Hepatocyte (in vitro differentiated cells): ENCODE measurements at regions not wholly inside any gene's neighbourhood (a gene's known extent, or its start where the extent isn't known, plus 50 kb on each side); places are given as distances from the start of the nearest gene placed in this dataset.

Experiments
- DNase-seq: peaks from one replicate; pipeline ENCODE4 v3.0.0-alpha.2; 2016; ENCODE audit warnings: low spot score
- H2AFZ ChIP-seq: fragments of 200-600 bp; sonication (generic); 2 replicates; pipeline ENCODE4 v1.6.0; 2016; ENCODE audit warnings: antibody characterized with exemption, mild to moderate bottlenecking
- H3K27ac ChIP-seq: fragments of 200-600 bp; sonication (generic); 2 replicates; pipeline ENCODE4 v1.5.1; 2016; ENCODE audit warnings: mild to moderate bottlenecking
- H3K27me3 ChIP-seq: fragments of 200-600 bp; sonication (generic); 2 replicates; pipeline ENCODE4 v1.6.1; 2016
- H3K36me3 ChIP-seq: fragments of 200-600 bp; sonication (generic); replicated peaks from 2 replicates; pipeline ENCODE4 v1.5.1; 2016; ENCODE audit warnings: low read depth; ENCODE audit not compliant: insufficient read depth
- H3K4me1 ChIP-seq: fragments of 200-600 bp; sonication (generic); 2 replicates; pipeline ENCODE4 v1.5.1; 2016; ENCODE audit warnings: mild to moderate bottlenecking, moderate library complexity; ENCODE audit not compliant: insufficient read depth
- H3K4me2 ChIP-seq: fragments of 200-600 bp; sonication (generic); 2 replicates; pipeline ENCODE4 v1.6.0; 2016
- H3K4me3 ChIP-seq: fragments of 200-600 bp; sonication (generic); 2 replicates; pipeline ENCODE4 v1.5.1; 2016; ENCODE audit warnings: mild to moderate bottlenecking
- H3K79me2 ChIP-seq: fragments of 200-600 bp; sonication (generic); 2 replicates; pipeline ENCODE4 v1.6.0; 2017; ENCODE audit warnings: mild to moderate bottlenecking
- H3K9me2 ChIP-seq: fragments of 200-600 bp; sonication (generic); replicated peaks from 2 replicates; pipeline ENCODE4 v1.6.0; 2017; ENCODE audit warnings: mild to moderate bottlenecking; ENCODE audit not compliant: insufficient read depth
- H3K9me3 ChIP-seq: fragments of 200-600 bp; sonication (generic); 2 replicates; pipeline ENCODE4 v1.5.1; 2016; ENCODE audit warnings: low read depth, mild to moderate bottlenecking
- H4K20me1 ChIP-seq: fragments of 200-600 bp; sonication (generic); 2 replicates; pipeline ENCODE4 v1.6.0; 2016; ENCODE audit warnings: mild to moderate bottlenecking; ENCODE audit not compliant: insufficient read depth, poor library complexity, severe bottlenecking
- CTCF ChIP-seq: fragments of 200-600 bp; sonication (generic); IDR thresholded peaks from 2 replicates; pipeline ENCODE4 v1.5.1; 2016; ENCODE audit warnings: antibody characterized with exemption, mild to moderate bottlenecking; ENCODE audit not compliant: poor library complexity
- EZH2 ChIP-seq: fragments of 200-600 bp; sonication (generic); IDR thresholded peaks from 2 replicates; pipeline ENCODE4 v1.6.1; 2016; ENCODE audit warnings: antibody characterized with exemption, mild to moderate bottlenecking, borderline replicate concordance
- EZH2phosphoT487 ChIP-seq: fragments of 200-600 bp; sonication (generic); IDR thresholded peaks from one replicate; pipeline ENCODE4 v1.6.1; 2018; ENCODE audit warnings: antibody characterized with exemption, mild to moderate bottlenecking, low read depth, moderate library complexity; ENCODE audit not compliant: unreplicated experiment, severe bottlenecking
- WGBS: methylation state at CpG from one replicate; pipeline ENCODE4 v1.1.6; 2016; ENCODE audit warnings: low lambda C conversion rate; ENCODE audit errors: missing lambda C conversion rate; 5-methylcytosine and 5-hydroxymethylcytosine counted together

- H3K79me2 ChIP-seq: no peaks in the 10 kb centered on the region
- no peak for TF ChIP-seq EZH2phosphoT487
- no peak overlapping the region for H3K27ac ChIP-seq
- H4K20me1 ChIP-seq: no peaks in the 10 kb centered on the region
- H3K9me3 ChIP-seq: no peaks in the 10 kb centered on the region
- 92% methylated on average over 1 of the region's 1 CpG for WGBS
- no peaks in the 10 kb centered on the region for H3K9me2 ChIP-seq
- H3K4me2 ChIP-seq: no peak overlapping the region
- DNase-seq: no peak
- H2AFZ ChIP-seq: no peak overlapping the region
- H3K36me3 ChIP-seq: no peaks in the 10 kb centered on the region
- no peaks in the 10 kb centered on the region for H3K4me1 ChIP-seq
- no peaks in the 10 kb centered on the region for H3K27me3 ChIP-seq
- no peak overlapping the region for H3K4me3 ChIP-seq
Observed at GRCh38 chr6:113315165-113315564, 542.0 kb upstream of the MARCKS start.

- H3K4me3 ChIP-seq: no peak overlapping the region
- no peaks in the 10 kb centered on the region for H3K9me3 ChIP-seq
- no peak for DNase-seq
- H4K20me1 ChIP-seq: no peaks in the 10 kb centered on the region
- H3K4me2 ChIP-seq: no peak overlapping the region
- no peak overlapping the region for H2AFZ ChIP-seq
- no peaks in the 10 kb centered on the region for H3K36me3 ChIP-seq
- no peaks in the 10 kb centered on the region for H3K79me2 ChIP-seq
- TF ChIP-seq EZH2phosphoT487 (no peak), EZH2 (no peak), CTCF (no peak)
- 88% methylated on average over 4 of the region's 4 CpGs for WGBS
- H3K4me1 ChIP-seq: no peaks in the 10 kb centered on the region
- H3K27ac ChIP-seq: no peak overlapping the region
- no peaks in the 10 kb centered on the region for H3K27me3 ChIP-seq
- no peaks in the 10 kb centered on the region for H3K9me2 ChIP-seq
Observed at GRCh38 chr6:113315879-113316278, 541.3 kb upstream of the MARCKS start.

GRCh38 chr6:113317442-113317841, 539.7 kb upstream of the MARCKS start:
- H3K9me2 ChIP-seq: no peaks in the 10 kb centered on the region
- no peak for DNase-seq

More at GRCh38 chr6:113317442-113317841, 539.7 kb upstream of the MARCKS start:
- no peaks in the 10 kb centered on the region for H3K36me3 ChIP-seq
- no peak overlapping the region for H2AFZ ChIP-seq
- H3K4me2 ChIP-seq: no peak overlapping the region
- no peaks in the 10 kb centered on the region for H3K4me1 ChIP-seq
- H3K27ac ChIP-seq: no peak overlapping the region
- 86% methylated on average over 2 of the region's 2 CpGs for WGBS
- TF ChIP-seq EZH2 (no peak), CTCF (no peak), EZH2phosphoT487 (no peak)
- no peak overlapping the region for H3K4me3 ChIP-seq
- no peaks in the 10 kb centered on the region for H3K79me2 ChIP-seq
- no peaks in the 10 kb centered on the region for H3K27me3 ChIP-seq
- no peaks in the 10 kb centered on the region for H3K9me3 ChIP-seq
- H4K20me1 ChIP-seq: no peaks in the 10 kb centered on the region
